WTC11 (cell line): ENCODE measurements at regions not wholly inside any gene's neighbourhood (a gene's known extent, or its start where the extent isn't known, plus 50 kb on each side); places are given as distances from the start of the nearest gene placed in this dataset.

Experiments
- ATAC-seq: fragments of 200-7000 bp; cut with Tn5 transposase; 2 replicates; pipeline ENCODE4 v1.10.0; 2021; ENCODE audit warnings: mild to moderate bottlenecking, moderate library complexity
- CTCF ChIA-PET: fragments of 300-600 bp; sonication (Branson Sonifier 250); formaldehyde crosslinking; loops from one replicate; lab custom pipeline; 2021; ENCODE audit warnings: antibody characterized with exemption; lab: Charles Lee
- POLR2A ChIA-PET: fragments of 350-600 bp; sonication (Branson Sonifier 250); formaldehyde crosslinking; loops from one replicate; lab custom pipeline; 2021; ENCODE audit warnings: antibody characterized with exemption; lab: Charles Lee
- DNase-seq: peaks from one replicate; pipeline ENCODE4 v3.0.0; 2021; ENCODE audit warnings: low spot score
- H3K27ac Mint-ChIP-seq: 2 replicates; pipeline ENCODE4 v1.8.0; 2021; ENCODE audit warnings: mixed read lengths
- H3K27me3 Mint-ChIP-seq: 2 replicates; pipeline ENCODE4 v1.8.0; 2021; ENCODE audit warnings: low read depth, mild to moderate bottlenecking, moderate library complexity, mixed read lengths
- H3K36me3 Mint-ChIP-seq: 2 replicates; pipeline ENCODE4 v1.8.0; 2021; ENCODE audit warnings: mixed read lengths
- H3K4me1 Mint-ChIP-seq: 2 replicates; pipeline ENCODE4 v1.8.0; 2022; ENCODE audit warnings: mixed read lengths
- H3K4me3 Mint-ChIP-seq: 2 replicates; pipeline ENCODE4 v1.8.0; 2021; ENCODE audit warnings: mild to moderate bottlenecking, moderate library complexity, mixed read lengths
- H3K9me3 Mint-ChIP-seq: 2 replicates; pipeline ENCODE4 v1.8.0; 2021; ENCODE audit warnings: mixed read lengths
- ETV6 ChIP-seq: sonication (generic); formaldehyde crosslinking; IDR thresholded peaks from 2 replicates; pipeline ENCODE4 v1.8.1; 2022; ENCODE audit warnings: mild to moderate bottlenecking, missing genetic modification reagents
- FOXK1 ChIP-seq: sonication (generic); formaldehyde crosslinking; IDR thresholded peaks from 2 replicates; pipeline ENCODE4 v1.8.0; 2022; ENCODE audit warnings: mild to moderate bottlenecking, moderate library complexity, missing genetic modification reagents
- JAZF1 ChIP-seq: fragments of 250-450 bp; sonication (Bioruptor Pico); IDR thresholded peaks from 2 replicates; pipeline ENCODE4 v1.9.0; 2021; ENCODE audit warnings: moderate library complexity, mild to moderate bottlenecking, inconsistent platforms
- MXD4 ChIP-seq: fragments of 250-450 bp; sonication (Bioruptor Pico); IDR thresholded peaks from 2 replicates; pipeline ENCODE4 v1.8.0; 2021; ENCODE audit warnings: mild to moderate bottlenecking, moderate library complexity, borderline replicate concordance
- NR3C1 ChIP-seq: sonication (generic); formaldehyde crosslinking; conservative IDR thresholded peaks from 2 replicates; pipeline ENCODE4 v1.8.1; 2023; ENCODE audit warnings: low read depth, mild to moderate bottlenecking, missing genetic modification reagents
- OVOL2 ChIP-seq: fragments of 250-450 bp; sonication (Bioruptor Pico); IDR thresholded peaks from 2 replicates; pipeline ENCODE4 v1.9.0; 2021; ENCODE audit warnings: mild to moderate bottlenecking, borderline replicate concordance
- RELA ChIP-seq: sonication (generic); formaldehyde crosslinking; IDR thresholded peaks from 2 replicates; pipeline ENCODE4 v1.8.1; 2022; ENCODE audit warnings: missing genetic modification reagents, mild to moderate bottlenecking, borderline replicate concordance
- SMAD3 ChIP-seq: sonication (generic); formaldehyde crosslinking; IDR thresholded peaks from 2 replicates; pipeline ENCODE4 v1.8.0; 2022; ENCODE audit warnings: missing genetic modification reagents, mild to moderate bottlenecking, borderline replicate concordance
- ZNF138 ChIP-seq: sonication (generic); formaldehyde crosslinking; conservative IDR thresholded peaks from 2 replicates; pipeline ENCODE4 v1.8.1; 2022; ENCODE audit warnings: mild to moderate bottlenecking, moderate library complexity, missing genetic modification reagents
- ZNF232 ChIP-seq: sonication (generic); formaldehyde crosslinking; IDR thresholded peaks from 2 replicates; pipeline ENCODE4 v1.8.0; 2022; ENCODE audit warnings: mild to moderate bottlenecking, missing genetic modification reagents
- TF ChIP-seq, protein P1 (sequence below): sonication (generic); formaldehyde crosslinking; IDR thresholded peaks from 2 replicates; pipeline ENCODE4 v1.8.0; 2022; ENCODE audit warnings: mild to moderate bottlenecking, missing genetic modification reagents
- TF ChIP-seq, protein P2 (sequence below): sonication (generic); formaldehyde crosslinking; IDR thresholded peaks from 2 replicates; pipeline ENCODE4 v1.8.1; 2023; ENCODE audit warnings: mild to moderate bottlenecking, missing genetic modification reagents, moderate library complexity
- TF ChIP-seq, protein P3 (sequence below): sonication (generic); formaldehyde crosslinking; IDR thresholded peaks from 2 replicates; pipeline ENCODE4 v1.8.1; 2023; ENCODE audit warnings: mild to moderate bottlenecking, missing genetic modification reagents
- TF ChIP-seq, protein P4 (sequence below): sonication (generic); formaldehyde crosslinking; IDR thresholded peaks from 2 replicates; pipeline ENCODE4 v1.8.0; 2023; ENCODE audit warnings: missing genetic modification reagents, mild to moderate bottlenecking, borderline replicate concordance
- TF ChIP-seq, protein P5 (sequence below): fragments of 250-450 bp; sonication (Bioruptor Pico); IDR thresholded peaks from 2 replicates; pipeline ENCODE4 v2.1.2; 2022; ENCODE audit warnings: mild to moderate bottlenecking, moderate library complexity
- TF ChIP-seq, protein P6 (sequence below): sonication (generic); formaldehyde crosslinking; IDR thresholded peaks from 2 replicates; pipeline ENCODE4 v1.8.1; 2022; ENCODE audit warnings: low read depth, mild to moderate bottlenecking, moderate library complexity, missing genetic modification reagents, borderline replicate concordance
- TF ChIP-seq, protein P7 (sequence below): fragments of 250-450 bp; sonication (Bioruptor Pico); IDR thresholded peaks from 2 replicates; pipeline ENCODE4 v1.9.0; 2021; ENCODE audit warnings: moderate library complexity, mild to moderate bottlenecking, inconsistent platforms, borderline replicate concordance
- TF ChIP-seq, protein P8 (sequence below): fragments of 250-450 bp; sonication (Bioruptor Pico); conservative IDR thresholded peaks from 2 replicates; pipeline ENCODE4 v1.9.0; 2021; ENCODE audit warnings: mild to moderate bottlenecking
- TF ChIP-seq, protein P9 (sequence below): sonication (generic); formaldehyde crosslinking; IDR thresholded peaks from 2 replicates; pipeline ENCODE4 v1.8.1; 2023; ENCODE audit warnings: mild to moderate bottlenecking, missing genetic modification reagents

DNA sequence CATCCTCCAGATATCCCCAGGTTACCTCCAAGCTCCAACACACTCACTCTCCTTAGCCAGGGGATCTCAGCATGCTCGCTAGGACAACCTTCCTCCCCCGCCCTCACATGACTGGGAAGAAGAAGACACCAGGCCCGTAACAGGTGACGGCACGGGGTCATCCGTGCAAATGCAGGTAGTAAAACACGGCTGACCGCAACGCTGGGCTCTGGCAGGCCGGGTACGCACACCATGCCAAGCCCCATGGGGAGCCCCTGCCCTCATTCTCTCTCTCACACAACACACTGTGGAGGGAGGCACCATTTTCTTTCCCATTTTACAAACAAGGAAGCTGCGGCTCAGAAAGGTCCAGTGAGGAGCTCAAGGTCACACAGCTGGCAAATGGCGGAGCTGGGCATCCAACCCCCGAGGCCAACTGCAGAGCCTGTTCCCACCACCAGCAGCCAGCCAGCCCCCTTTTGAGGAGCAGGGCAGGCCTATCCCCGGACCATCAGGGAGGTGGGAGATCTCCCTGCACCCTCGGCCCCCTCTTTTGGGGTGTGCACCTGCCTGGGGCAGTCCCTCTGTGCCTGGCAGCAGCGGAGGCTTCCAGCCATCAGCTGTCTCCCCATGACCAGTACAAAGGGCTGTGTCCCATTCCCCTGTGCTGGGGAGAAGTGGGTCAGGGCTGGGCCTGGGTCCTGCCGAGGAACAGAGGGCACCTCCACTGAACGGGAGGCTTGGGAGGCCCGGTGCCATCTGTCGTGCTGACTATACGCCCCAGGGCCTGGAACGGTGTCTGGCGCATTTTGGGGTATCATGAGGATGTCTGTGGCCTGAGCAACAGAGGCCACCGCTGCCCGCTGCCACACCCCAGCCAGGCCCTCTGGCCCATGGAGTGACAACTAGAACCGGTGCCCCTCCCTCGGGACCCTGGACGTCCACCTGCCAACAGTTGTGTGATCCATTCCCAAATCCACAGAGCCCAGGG lies 280.9 kb downstream of the CTTN start:
- ChIA-PET POLR2A (no interaction called here), CTCF (interaction anchor here (0.7 kb wide), 1 partner anchor 152 kb away, joined by 7 read pairs; no protein-coding TSS in a partner anchor)
- no peak for ATAC-seq
- DNase-seq: no peak
- H3K27me3 Mint-ChIP-seq: no peaks in the 10 kb centered on the region
- H3K4me3 Mint-ChIP-seq: no peak overlapping the region
- H3K36me3 Mint-ChIP-seq: 0 out of 2 replicates have a peak, but pooled peaks cover 2% of the 10 kb centered on the region
- H3K27ac Mint-ChIP-seq: no peak overlapping the region
- peaks cover 23% of the 10 kb centered on the region for H3K4me1 Mint-ChIP-seq
- TF ChIP-seq, protein P1, sequence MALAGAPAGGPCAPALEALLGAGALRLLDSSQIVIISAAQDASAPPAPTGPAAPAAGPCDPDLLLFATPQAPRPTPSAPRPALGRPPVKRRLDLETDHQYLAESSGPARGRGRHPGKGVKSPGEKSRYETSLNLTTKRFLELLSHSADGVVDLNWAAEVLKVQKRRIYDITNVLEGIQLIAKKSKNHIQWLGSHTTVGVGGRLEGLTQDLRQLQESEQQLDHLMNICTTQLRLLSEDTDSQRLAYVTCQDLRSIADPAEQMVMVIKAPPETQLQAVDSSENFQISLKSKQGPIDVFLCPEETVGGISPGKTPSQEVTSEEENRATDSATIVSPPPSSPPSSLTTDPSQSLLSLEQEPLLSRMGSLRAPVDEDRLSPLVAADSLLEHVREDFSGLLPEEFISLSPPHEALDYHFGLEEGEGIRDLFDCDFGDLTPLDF (CRISPR knock-in tag): no peak
- TF ChIP-seq SMAD3 (no peak), RELA (CRISPR knock-in tag) (no peak), JAZF1 (no peak), OVOL2 (CRISPR knock-in tag) (no peak), NR3C1 (CRISPR knock-in tag) (no peak), ZNF232 (no peak), ETV6 (CRISPR knock-in tag) (no peak), MXD4 (CRISPR knock-in tag) (no peak), ZNF138 (no peak), FOXK1 (no peak)
- TF ChIP-seq, protein P2, sequence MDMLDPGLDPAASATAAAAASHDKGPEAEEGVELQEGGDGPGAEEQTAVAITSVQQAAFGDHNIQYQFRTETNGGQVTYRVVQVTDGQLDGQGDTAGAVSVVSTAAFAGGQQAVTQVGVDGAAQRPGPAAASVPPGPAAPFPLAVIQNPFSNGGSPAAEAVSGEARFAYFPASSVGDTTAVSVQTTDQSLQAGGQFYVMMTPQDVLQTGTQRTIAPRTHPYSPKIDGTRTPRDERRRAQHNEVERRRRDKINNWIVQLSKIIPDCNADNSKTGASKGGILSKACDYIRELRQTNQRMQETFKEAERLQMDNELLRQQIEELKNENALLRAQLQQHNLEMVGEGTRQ: no peak
- TF ChIP-seq, protein P3, sequence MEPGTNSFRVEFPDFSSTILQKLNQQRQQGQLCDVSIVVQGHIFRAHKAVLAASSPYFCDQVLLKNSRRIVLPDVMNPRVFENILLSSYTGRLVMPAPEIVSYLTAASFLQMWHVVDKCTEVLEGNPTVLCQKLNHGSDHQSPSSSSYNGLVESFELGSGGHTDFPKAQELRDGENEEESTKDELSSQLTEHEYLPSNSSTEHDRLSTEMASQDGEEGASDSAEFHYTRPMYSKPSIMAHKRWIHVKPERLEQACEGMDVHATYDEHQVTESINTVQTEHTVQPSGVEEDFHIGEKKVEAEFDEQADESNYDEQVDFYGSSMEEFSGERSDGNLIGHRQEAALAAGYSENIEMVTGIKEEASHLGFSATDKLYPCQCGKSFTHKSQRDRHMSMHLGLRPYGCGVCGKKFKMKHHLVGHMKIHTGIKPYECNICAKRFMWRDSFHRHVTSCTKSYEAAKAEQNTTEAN (CRISPR knock-in tag): no peak
- TF ChIP-seq, protein P4, sequence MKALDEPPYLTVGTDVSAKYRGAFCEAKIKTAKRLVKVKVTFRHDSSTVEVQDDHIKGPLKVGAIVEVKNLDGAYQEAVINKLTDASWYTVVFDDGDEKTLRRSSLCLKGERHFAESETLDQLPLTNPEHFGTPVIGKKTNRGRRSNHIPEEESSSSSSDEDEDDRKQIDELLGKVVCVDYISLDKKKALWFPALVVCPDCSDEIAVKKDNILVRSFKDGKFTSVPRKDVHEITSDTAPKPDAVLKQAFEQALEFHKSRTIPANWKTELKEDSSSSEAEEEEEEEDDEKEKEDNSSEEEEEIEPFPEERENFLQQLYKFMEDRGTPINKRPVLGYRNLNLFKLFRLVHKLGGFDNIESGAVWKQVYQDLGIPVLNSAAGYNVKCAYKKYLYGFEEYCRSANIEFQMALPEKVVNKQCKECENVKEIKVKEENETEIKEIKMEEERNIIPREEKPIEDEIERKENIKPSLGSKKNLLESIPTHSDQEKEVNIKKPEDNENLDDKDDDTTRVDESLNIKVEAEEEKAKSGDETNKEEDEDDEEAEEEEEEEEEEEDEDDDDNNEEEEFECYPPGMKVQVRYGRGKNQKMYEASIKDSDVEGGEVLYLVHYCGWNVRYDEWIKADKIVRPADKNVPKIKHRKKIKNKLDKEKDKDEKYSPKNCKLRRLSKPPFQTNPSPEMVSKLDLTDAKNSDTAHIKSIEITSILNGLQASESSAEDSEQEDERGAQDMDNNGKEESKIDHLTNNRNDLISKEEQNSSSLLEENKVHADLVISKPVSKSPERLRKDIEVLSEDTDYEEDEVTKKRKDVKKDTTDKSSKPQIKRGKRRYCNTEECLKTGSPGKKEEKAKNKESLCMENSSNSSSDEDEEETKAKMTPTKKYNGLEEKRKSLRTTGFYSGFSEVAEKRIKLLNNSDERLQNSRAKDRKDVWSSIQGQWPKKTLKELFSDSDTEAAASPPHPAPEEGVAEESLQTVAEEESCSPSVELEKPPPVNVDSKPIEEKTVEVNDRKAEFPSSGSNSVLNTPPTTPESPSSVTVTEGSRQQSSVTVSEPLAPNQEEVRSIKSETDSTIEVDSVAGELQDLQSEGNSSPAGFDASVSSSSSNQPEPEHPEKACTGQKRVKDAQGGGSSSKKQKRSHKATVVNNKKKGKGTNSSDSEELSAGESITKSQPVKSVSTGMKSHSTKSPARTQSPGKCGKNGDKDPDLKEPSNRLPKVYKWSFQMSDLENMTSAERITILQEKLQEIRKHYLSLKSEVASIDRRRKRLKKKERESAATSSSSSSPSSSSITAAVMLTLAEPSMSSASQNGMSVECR (CRISPR knock-in tag): no peak
- TF ChIP-seq, protein P5, sequence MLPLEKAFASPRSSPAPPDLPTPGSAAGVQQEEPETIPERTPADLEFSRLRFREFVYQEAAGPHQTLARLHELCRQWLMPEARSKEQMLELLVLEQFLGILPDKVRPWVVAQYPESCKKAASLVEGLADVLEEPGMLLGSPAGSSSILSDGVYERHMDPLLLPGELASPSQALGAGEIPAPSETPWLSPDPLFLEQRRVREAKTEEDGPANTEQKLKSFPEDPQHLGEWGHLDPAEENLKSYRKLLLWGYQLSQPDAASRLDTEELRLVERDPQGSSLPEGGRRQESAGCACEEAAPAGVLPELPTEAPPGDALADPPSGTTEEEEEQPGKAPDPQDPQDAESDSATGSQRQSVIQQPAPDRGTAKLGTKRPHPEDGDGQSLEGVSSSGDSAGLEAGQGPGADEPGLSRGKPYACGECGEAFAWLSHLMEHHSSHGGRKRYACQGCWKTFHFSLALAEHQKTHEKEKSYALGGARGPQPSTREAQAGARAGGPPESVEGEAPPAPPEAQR (CRISPR knock-in tag): no peak
- TF ChIP-seq, protein P6, sequence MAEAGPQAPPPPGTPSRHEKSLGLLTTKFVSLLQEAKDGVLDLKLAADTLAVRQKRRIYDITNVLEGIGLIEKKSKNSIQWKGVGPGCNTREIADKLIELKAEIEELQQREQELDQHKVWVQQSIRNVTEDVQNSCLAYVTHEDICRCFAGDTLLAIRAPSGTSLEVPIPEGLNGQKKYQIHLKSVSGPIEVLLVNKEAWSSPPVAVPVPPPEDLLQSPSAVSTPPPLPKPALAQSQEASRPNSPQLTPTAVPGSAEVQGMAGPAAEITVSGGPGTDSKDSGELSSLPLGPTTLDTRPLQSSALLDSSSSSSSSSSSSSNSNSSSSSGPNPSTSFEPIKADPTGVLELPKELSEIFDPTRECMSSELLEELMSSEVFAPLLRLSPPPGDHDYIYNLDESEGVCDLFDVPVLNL (CRISPR knock-in tag): no peak
- TF ChIP-seq, protein P7, sequence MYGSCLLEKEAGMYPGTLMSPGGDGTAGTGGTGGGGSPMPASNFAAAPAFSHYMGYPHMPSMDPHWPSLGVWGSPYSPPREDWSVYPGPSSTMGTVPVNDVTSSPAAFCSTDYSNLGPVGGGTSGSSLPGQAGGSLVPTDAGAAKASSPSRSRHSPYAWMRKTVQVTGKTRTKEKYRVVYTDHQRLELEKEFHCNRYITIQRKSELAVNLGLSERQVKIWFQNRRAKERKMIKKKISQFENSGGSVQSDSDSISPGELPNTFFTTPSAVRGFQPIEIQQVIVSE: no peak
- TF ChIP-seq, protein P8, sequence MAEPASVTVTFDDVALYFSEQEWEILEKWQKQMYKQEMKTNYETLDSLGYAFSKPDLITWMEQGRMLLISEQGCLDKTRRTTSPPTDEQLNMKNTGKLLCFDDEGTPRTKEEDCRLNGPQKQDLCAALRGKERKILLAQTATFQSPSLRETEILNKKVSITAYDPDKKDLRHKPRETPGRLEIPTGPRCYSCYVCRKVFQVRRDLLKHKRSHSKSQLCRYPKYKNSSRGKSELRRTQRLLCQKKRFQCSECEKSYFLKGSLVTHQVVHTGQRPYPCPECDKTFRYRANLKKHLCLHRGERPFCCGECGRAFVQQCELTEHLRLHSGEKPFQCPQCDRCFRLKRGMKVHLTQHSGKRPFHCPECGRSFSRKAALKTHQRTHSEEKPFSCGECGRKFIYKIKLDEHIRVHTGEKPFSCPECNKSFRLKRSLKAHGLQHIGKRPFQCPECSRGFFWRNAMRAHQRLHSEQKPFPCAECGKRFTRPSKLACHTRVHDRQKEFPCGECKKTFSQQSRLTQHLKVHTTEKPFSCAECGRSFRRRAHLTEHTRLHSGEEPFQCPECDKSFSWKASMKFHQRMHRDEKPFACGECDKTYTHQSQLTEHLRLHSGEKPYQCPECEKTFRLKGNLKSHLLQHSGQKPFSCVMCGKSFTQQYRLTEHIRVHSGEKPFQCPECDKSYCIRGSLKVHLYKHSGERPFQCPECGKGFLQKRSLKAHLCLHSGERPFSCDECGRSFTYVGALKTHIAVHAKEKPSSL: no peak
- TF ChIP-seq, protein P9, sequence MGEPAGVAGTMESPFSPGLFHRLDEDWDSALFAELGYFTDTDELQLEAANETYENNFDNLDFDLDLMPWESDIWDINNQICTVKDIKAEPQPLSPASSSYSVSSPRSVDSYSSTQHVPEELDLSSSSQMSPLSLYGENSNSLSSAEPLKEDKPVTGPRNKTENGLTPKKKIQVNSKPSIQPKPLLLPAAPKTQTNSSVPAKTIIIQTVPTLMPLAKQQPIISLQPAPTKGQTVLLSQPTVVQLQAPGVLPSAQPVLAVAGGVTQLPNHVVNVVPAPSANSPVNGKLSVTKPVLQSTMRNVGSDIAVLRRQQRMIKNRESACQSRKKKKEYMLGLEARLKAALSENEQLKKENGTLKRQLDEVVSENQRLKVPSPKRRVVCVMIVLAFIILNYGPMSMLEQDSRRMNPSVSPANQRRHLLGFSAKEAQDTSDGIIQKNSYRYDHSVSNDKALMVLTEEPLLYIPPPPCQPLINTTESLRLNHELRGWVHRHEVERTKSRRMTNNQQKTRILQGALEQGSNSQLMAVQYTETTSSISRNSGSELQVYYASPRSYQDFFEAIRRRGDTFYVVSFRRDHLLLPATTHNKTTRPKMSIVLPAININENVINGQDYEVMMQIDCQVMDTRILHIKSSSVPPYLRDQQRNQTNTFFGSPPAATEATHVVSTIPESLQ (CRISPR knock-in tag): no peak
- H3K9me3 Mint-ChIP-seq: no peaks in the 10 kb centered on the region
